HG02763 (cell line): ENCODE measurements at regions not wholly inside any gene's neighbourhood (a gene's known extent, or its start where the extent isn't known, plus 50 kb on each side); places are given as distances from the start of the nearest gene placed in this dataset.

ENCODE experiments used
- ATAC-seq: cut with Tn5 transposase; IDR thresholded peaks from one replicate; pipeline ENCODE4 v1.9.1; 2021; ENCODE audit warnings: mild to moderate bottlenecking, moderate library complexity; ENCODE audit not compliant: unreplicated experiment

DNA sequence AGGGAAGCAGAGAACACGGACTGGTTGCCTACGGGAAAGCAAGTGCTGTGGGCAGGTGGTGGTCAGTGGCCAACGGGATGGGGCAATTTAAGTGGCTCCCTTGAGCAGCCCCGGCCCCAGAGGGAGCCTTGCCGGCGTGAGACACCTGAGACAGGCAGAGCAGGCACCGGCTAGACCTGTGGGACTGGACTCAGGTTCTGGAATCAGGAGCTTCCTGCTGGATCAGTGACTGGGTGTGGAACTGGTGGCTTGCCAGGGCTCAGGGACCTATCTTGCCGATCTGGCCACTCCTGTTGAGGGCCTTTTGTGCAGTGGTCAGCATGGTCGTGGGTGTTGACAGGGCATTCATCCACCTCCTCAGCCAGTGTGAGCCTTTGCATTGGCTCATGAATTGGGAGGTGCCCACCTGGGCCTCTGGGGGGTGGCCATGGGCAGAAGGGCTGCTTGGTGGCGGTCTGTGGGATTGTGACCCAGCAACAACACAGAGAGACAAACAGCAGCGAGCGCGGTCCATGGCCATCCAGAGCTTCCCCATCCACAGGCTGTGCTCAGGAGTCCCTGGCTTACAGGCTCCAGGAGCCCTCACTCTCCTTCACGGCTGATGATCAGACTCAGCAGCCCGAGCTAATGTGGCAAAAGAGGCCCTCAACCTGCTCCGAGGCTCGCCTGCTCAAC is 85.4 kb upstream of the ZNF516 start:
- no peak for ATAC-seq

DNA sequence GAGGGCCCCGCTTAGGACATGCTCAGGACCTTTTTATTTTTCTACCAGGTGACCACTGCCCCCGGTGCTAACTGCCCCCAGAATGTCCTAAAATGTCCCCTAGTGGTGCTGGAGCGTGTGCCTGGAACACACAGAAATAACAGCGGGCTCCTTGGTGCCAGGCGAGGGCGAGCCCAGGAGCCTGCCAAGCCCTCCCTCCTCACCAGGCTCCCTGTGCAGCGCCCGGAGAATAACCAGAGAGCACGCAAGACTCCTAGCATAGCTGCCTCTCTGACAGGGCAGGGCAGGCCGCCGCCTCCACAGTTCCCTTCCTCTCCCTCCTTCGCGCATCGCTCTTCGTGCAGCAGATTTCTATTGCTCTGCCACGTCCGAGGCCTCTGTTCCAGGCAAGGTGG is 84.3 kb upstream of the ZNF516 start:
- no peak for ATAC-seq

GRCh38 chr18:76578571-76579300 is 83.7 kb upstream of the ZNF516 start:
- no peak for ATAC-seq

DNA sequence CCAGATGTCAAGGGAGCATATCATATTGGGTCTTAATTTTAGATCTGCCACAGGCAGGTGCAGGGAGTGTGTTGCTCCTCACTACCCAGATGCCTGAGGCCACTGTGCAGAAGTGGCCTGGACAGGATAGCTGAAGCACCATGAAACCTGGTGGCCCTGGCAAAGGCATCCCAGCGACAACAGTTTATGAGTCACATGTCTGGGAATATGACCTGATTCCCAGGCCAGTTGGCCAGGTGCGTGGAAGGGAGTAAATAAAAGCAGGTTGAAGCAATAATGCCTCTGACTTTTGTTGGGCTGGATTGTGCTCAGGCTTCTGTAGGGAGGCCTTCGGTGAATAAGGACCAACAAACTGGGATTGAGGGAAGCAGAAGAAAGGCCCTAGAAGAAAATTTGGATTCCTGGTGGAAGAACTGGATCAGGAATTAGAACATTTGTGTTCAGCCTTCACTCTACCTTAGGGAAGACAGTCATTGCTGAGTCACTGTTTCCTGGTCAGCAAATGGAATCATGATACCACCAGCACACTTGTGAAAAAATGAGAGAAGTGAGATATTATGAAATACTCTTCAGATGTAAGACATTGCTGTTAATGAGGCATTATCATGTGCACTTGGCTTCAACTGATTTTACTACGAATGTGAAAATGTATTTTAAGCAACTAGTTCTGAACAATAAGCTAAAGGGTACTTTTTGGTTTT is 78.4 kb upstream of the ZNF516 start:
- no peak for ATAC-seq

GRCh38 chr18:76572518-76573247 is 77.6 kb upstream of the ZNF516 start:
- no peak for ATAC-seq

DNA sequence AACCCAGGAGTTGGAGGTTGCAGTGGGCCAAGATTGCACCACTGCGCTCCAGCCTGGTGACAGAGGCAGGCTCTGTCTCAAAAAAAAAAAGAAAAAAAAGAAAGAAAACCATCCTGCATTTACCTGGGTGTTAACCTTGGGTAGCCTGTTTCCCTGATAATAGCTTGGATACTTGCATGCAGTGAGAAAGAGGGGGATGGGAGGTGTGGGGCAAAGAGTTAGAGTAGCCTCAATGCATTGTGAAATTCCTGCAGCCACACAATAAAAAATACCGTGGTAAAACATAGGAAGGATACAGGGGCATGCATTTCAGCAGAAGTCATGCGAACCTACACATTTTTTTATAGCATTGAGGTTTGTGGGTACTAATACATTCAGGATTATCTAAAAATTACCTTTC is 76.6 kb upstream of the ZNF516 start:
- no peak for ATAC-seq

GRCh38 chr18:76570856-76571255 is 75.8 kb upstream of the ZNF516 start:
- ATAC-seq = no peak

DNA sequence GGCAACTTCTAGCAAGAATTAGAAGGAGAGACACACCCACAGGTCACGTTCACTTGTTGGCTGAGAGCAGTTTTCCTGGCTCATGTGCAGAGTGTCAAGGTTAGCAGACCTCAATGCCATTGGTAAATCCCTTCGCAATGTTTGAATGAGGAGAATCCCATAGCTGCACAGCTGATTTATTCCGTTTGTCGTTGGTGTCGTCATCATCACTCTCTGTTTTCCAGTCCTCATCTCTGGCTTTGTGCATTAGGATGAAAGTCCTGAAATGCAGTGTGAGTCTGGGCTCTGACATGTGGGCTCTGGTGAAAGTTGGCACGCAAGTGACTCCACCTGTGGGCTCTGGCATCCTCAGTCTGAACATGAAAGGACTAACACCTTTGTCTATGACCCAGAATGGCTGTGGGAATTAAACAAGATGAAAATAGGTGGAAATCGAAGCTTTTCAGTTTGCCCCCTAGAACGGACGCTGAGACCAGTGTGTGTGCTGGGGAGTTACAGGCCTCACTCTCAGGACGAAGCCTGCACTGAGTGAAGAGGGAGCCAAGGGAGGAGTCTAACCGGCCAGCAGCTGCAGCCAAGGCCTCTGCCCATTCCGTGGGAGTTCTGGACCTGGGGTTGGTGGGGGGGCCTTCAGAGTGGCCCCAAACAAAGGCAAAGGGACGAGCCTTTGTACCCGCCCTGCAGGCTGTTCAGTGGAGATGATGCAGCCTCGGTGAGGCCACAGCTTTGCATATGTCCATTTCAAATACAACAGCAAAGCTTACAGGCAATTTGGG is 74.8 kb upstream of the ZNF516 start:
- no peak for ATAC-seq

DNA sequence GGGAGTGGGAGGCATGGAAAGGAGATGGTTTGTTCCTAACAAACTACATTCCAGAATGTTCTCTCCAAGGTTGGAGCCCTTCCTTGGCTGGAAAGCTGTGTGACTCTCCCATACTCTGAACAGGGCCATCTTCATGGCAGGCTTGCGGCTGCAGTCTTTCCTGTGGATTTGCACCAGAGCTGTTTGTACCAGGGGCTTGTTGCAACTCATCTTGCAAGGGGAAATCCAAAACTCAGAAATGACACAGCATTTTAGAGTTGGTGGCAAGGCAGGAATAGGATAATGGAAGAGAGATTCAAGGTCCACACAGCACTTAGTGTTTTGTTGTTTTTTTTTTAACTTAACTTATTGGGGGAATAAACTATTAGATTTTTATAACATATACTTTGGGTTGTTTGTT is 73.7 kb upstream of the ZNF516 start:
- no peak for ATAC-seq

GRCh38 chr18:76567835-76568445 is 72.9 kb upstream of the ZNF516 start:
- ATAC-seq = no peak

DNA sequence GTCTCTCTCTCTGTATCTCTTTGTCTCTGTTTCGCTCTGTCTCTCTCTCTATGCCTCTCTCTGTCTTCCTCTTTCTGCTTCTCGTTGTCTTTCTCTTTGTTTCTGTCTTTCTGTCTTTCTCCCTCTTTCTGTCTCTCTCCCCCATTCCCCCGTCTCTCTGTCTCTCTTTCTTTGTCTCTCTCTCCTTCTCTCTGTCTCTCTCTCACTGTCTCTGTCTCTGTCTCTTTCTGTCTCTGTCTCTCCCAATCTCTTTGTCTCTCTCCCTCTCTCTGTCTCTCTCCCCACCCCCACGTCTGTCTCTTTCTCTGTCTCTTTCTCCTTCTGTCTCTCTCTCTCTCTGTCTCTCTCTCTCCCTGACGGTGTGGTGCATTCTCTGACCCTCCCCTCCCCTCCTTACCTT is 71.9 kb upstream of the ZNF516 start:
- no peak for ATAC-seq

DNA sequence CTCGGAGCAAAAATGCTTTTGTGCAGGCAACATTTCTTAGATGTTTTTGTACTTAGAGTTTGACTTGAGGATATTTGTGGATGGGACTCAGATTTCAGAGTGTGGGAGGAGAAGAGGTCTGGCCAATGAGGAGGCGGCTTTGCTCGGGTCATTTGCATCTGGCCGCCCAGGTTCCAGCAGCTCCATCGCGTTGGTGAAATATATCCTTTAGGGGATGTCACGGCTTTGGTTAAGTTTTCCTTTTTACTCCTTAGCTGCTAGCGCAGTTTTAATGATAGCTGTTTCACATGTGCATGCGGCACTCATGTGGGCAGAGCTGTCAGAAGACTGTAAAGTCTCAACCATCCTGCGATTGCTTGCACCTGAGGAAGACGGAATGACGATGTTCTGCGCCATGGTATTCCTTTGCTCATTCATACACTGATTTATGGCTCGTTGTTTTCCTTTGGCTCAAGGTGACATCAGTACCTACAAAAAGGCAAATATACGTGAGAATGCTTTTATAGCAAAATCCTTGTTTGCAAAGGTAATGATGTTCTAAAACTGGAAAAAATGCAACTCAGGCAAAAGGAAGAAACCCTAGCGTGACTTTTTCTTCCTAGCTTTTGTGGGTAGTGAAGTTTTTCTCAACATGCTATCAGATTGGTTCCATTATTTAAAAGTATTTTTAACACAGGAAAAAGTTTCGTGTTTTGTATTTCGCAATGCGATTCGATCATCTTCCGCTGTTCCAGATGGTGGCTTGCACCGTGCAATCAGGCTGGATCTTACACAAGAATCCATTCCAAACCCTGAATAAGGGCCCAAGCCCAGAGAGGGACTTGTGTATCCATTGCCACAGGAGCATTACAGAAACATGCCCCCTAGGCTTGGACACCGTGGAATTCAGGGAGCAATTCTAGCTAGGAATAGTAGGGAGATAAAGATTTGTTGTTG is 70.5 kb upstream of the ZNF516 start:
- ATAC-seq = no peak

DNA sequence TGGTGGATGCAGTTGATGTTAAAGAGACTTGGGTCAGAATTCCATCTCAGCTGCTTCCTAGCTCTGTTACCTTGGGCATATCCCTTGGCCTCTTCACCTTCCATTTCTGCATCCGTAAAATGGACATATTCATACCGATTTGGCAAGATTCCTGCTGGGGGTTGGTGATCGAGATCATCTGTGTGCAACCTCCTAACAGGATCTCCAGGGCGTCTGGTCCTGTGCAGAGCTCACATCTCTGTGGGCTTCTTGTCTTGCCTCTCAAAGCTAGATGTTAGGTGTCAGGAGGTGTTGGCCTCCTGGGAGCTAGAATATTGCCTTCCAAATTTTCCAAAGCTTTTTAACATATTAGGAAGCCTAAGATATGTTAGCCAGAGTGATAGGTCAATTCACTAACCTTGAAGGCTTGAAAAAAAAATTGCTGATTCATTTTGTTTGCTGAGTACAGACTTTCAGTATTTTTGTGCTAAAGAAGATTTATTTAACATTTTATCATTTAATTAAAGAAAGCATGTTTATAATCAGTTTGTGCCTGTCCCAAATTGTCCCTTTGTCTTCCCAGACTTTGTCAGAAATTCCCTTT is 69.7 kb upstream of the ZNF516 start:
- no peak for ATAC-seq

DNA sequence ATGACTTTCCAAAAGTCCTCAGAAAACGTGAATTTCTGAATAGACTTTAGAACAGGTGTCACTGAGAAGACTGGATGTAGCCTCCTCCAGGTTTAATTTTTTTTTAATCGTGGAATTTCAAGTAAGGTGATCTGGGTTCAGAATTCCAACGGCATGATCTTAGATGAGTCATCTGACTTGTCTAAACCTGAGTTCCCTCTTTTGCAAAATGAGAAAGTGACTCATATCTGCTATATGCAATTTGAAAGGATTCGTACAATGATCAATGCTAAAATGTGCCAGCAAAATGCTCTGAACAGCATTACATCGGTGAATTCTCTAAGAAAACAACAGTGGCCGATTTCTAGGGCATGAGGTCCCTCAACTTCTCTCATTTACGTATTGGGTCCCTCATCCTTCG is 69.1 kb upstream of the ZNF516 start:
- ATAC-seq = no peak

- no peak for ATAC-seq
Measured at GRCh38 chr18:76562286-76563122, 67.5 kb upstream of the ZNF516 start.

DNA sequence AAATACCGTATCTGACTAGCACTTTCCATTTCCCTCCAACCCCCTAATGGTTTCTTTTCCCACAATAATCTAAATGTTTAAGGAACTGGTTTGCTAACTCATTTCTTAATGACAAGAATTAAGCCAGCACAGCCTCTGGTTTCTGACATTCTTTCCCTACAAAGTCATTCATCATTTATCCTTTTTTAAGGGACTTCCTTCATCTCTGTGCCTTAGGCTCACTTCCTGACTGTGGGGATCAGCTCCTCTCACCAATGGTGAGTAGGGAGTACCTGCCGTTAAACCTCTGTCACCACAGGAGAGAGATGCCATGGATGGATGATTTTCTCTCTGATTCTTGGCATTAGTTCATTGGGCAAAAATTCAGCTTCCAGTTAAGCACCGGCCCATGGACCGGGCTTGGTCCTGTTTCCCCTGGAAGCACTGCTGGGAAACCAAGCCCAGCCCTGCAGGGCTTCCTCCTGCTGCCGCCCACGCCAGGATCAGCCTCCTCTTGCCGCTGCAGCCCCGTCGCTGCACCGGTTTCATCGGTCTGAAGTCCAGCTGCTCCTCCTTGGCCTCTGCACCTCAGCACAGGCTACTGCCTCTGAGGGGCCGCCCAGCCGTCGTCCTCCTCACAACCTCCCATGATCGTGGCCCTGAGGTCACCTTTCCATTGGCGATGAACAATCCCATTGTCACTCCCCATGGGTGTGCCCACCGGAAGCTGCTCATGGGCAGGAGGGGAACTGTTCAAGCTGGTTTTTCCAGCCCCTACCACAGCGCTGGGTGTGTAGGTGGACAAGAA is 64.0 kb upstream of the ZNF516 start:
- no peak for ATAC-seq

DNA sequence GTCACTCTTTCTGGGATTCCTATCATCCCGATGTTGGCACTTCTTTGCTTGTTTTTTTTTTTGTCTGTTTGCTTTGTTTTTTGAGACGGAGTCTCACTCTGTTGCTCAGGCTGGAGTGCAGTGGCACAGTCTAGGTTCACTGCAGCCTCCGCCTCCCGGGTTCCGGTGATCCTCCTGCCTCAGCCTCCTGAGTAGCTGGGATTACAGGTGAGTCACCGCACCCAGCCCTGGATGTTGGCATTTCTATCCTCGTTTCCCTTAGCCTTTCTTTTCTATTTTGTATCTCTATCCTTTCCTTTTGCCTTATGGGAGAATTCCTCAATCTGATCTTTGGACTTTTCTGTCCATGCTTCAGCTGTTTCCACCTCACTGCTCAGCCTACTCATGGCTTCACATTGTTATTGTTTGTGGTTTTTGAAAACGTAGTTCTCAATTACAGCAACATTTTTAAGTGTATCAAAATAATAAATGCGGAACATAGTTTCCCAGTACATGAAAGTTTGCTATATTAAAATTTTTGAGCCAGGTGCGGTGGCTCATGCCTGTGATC is 62.1 kb upstream of the ZNF516 start:
- no peak for ATAC-seq
